OCI-LY7 (cell line): ENCODE measurements at regions not wholly inside any gene's neighbourhood (a gene's known extent, or its start where the extent isn't known, plus 50 kb on each side); places are given as distances from the start of the nearest gene placed in this dataset.

ENCODE experiments used
- BruUV-seq: library from RNA; stranded (reverse); fragments of 400-500 nt; replicated peaks from 2 replicates; lab custom pipeline; 2021; lab: Mats Ljungman, UMichigan
- CTCF ChIA-PET: fragments of 300-600 bp; sonication (Branson Sonifier 250); formaldehyde crosslinking; loops from one replicate; lab custom pipeline; 2022; ENCODE audit warnings: antibody characterized with exemption; ENCODE audit not compliant: unreplicated experiment; lab: Charles Lee
- POLR2A ChIA-PET: fragments of 300-600 bp; sonication (Branson Sonifier 250); formaldehyde crosslinking; loops from one replicate; lab custom pipeline; 2022; ENCODE audit warnings: antibody characterized with exemption; lab: Charles Lee
- DNase-seq: peaks from one replicate; pipeline ENCODE4 v3.0.0-alpha.2; 2015; ENCODE audit warnings: low spot score
- H2AFZ ChIP-seq: fragments of 200-600 bp; sonication (generic), shearing (Covaris generic); 2 replicates; pipeline ENCODE4 v1.6.1; 2014; ENCODE audit warnings: mild to moderate bottlenecking, antibody characterized with exemption, low read length, moderate library complexity
- H3K27ac ChIP-seq: fragments of 200-600 bp; sonication (generic); 2 replicates; pipeline ENCODE4 v1.5.1; 2014; ENCODE audit warnings: mixed run types, low read depth, mild to moderate bottlenecking, moderate library complexity, low read length, inconsistent platforms; ENCODE audit not compliant: poor library complexity, severe bottlenecking
- H3K36me3 ChIP-seq: fragments of 200-600 bp; sonication (generic); 2 replicates; pipeline ENCODE4 v1.6.1; 2014; ENCODE audit warnings: mild to moderate bottlenecking, antibody characterized with exemption, low read length, moderate library complexity, mixed read lengths; ENCODE audit not compliant: insufficient read depth
- H3K4me1 ChIP-seq: fragments of 200-600 bp; sonication (generic); 2 replicates; pipeline ENCODE4 v1.5.1; 2014; ENCODE audit warnings: mild to moderate bottlenecking, low read length; ENCODE audit not compliant: insufficient read depth, poor library complexity, severe bottlenecking
- H3K4me2 ChIP-seq: fragments of 200-600 bp; sonication (generic); 2 replicates; pipeline ENCODE4 v1.6.1; 2014; ENCODE audit warnings: mild to moderate bottlenecking, low read length
- H3K4me3 ChIP-seq: fragments of 200-600 bp; sonication (generic); 2 replicates; pipeline ENCODE4 v1.5.1; 2014; ENCODE audit warnings: mild to moderate bottlenecking, low read depth, low read length; ENCODE audit not compliant: poor library complexity, severe bottlenecking
- H3K79me2 ChIP-seq: fragments of 200-600 bp; sonication (generic); 2 replicates; pipeline ENCODE4 v1.6.1; 2016; ENCODE audit warnings: low read depth, mild to moderate bottlenecking, low read length, moderate library complexity, mixed read lengths; ENCODE audit not compliant: insufficient read depth
- H3K9me2 ChIP-seq: fragments of 200-600 bp; sonication (generic); 2 replicates; pipeline ENCODE4 v1.6.1; 2016; ENCODE audit warnings: mild to moderate bottlenecking, low read length, mixed read lengths; ENCODE audit not compliant: insufficient read depth
- H3K9me3 ChIP-seq: fragments of 200-600 bp; sonication (generic); 2 replicates; pipeline ENCODE4 v1.6.1; 2014; ENCODE audit warnings: mild to moderate bottlenecking, mixed run types, low read length, mixed read lengths
- H4K20me1 ChIP-seq: fragments of 200-600 bp; sonication (generic); 2 replicates; pipeline ENCODE4 v1.6.1; 2014; ENCODE audit warnings: mild to moderate bottlenecking, antibody characterized with exemption, low read length, moderate library complexity, mixed read lengths; ENCODE audit not compliant: insufficient read depth
- CTCF ChIP-seq: fragments of 200-600 bp; sonication (generic); conservative IDR thresholded peaks from 2 replicates; pipeline ENCODE4 v1.5.1; 2014; ENCODE audit warnings: mild to moderate bottlenecking, antibody characterized with exemption, low read length, moderate library complexity, mixed read lengths
- EZH2phosphoT487 ChIP-seq: fragments of 200-600 bp; sonication (generic); IDR thresholded peaks from 2 replicates; pipeline ENCODE4 v1.6.1; 2018; ENCODE audit warnings: low read depth, borderline replicate concordance, mild to moderate bottlenecking, mixed run types, antibody characterized with exemption, low read length, moderate library complexity, mixed read lengths
- intact Hi-C: fragments of 100-400 bp; cut with micrococcal nuclease; formaldehyde crosslinking; loops from one replicate; pipeline ENCODE4 v1.10.0; 2022; ENCODE audit not compliant: unreplicated experiment

- ChIA-PET POLR2A (no interaction called here), CTCF (no interaction called here)
- Histone ChIP-seq H3K9me3 (no peaks in the 10 kb centered on the region), H2AFZ (no peak overlapping the region), H3K36me3 (no peaks in the 10 kb centered on the region), H3K4me2 (no peak overlapping the region), H3K9me2 (no peaks in the 10 kb centered on the region), H3K79me2 (no peaks in the 10 kb centered on the region), H3K4me3 (no peak overlapping the region), H4K20me1 (no peaks in the 10 kb centered on the region), H3K27ac (no peak overlapping the region), H3K4me1 (no peaks in the 10 kb centered on the region)
- TF ChIP-seq CTCF (no peak), EZH2phosphoT487 (no peak)
- no TSS peak for BruUV-seq
- no peak for DNase-seq
- intact Hi-C loops = no loop called here
Observed at GRCh38 chr6:126134491-126134890, 148.2 kb downstream of the TRMT11 start.

- no TSS peak for BruUV-seq
- intact Hi-C loops = no loop called here
- Histone ChIP-seq H3K9me2 (no peaks in the 10 kb centered on the region), H3K9me3 (no peaks in the 10 kb centered on the region), H3K79me2 (no peaks in the 10 kb centered on the region), H3K4me3 (no peak overlapping the region), H3K4me1 (no peaks in the 10 kb centered on the region), H3K4me2 (no peak overlapping the region), H3K27ac (no peak overlapping the region), H2AFZ (no peak overlapping the region), H4K20me1 (no peaks in the 10 kb centered on the region), H3K36me3 (no peaks in the 10 kb centered on the region)
- DNase-seq = no peak
- CTCF ChIA-PET = no interaction called here
- POLR2A ChIA-PET = no interaction called here
- TF ChIP-seq CTCF = no peak
- no peak for TF ChIP-seq EZH2phosphoT487
Observed at GRCh38 chr6:126140015-126140414, 153.7 kb downstream of the TRMT11 start.

GRCh38 chr6:126143761-126144251 is 157.5 kb downstream of the TRMT11 start:
- Histone ChIP-seq H3K36me3 (no peaks in the 10 kb centered on the region), H2AFZ (no peak overlapping the region), H4K20me1 (no peaks in the 10 kb centered on the region), H3K9me3 (no peaks in the 10 kb centered on the region), H3K4me1 (no peaks in the 10 kb centered on the region), H3K9me2 (no peaks in the 10 kb centered on the region), H3K4me2 (no peak overlapping the region), H3K27ac (no peak overlapping the region), H3K4me3 (no peak overlapping the region), H3K79me2 (no peaks in the 10 kb centered on the region)
- intact Hi-C loops = no loop called here
- ChIA-PET POLR2A (interaction anchor here (0.9 kb wide), 1 partner anchor 12 kb away, joined by 3 read pairs; no protein-coding TSS in a partner anchor), CTCF (no interaction called here)
- DNase-seq = no peak
- no TSS peak for BruUV-seq
- TF ChIP-seq EZH2phosphoT487 (no peak), CTCF (no peak)
